ENCODE measurements at regions not wholly inside any gene's neighbourhood (a gene's known extent, or its start where the extent isn't known, plus 50 kb on each side); places are given as distances from the start of the nearest gene placed in this dataset.
"Not testable (repeated sequence)": the region's sequence is repeated elsewhere in the genome, so short reads cannot be mapped to it uniquely, and the experiment has no call there.

GRCh38 chr16:88233621-88234420, 148.9 kb upstream of the ZNF469 start:
- not testable (repeated sequence) for TF ChIP-seq CTCF, POLR2A (IDR thresholded peaks at IDR 0.05)
